ENCODE measurements at regions not wholly inside any gene's neighbourhood (a gene's known extent, or its start where the extent isn't known, plus 50 kb on each side); places are given as distances from the start of the nearest gene placed in this dataset.
"Not testable (repeated sequence)": the region's sequence is repeated elsewhere in the genome, so short reads cannot be mapped to it uniquely, and the experiment has no call there.

DNA sequence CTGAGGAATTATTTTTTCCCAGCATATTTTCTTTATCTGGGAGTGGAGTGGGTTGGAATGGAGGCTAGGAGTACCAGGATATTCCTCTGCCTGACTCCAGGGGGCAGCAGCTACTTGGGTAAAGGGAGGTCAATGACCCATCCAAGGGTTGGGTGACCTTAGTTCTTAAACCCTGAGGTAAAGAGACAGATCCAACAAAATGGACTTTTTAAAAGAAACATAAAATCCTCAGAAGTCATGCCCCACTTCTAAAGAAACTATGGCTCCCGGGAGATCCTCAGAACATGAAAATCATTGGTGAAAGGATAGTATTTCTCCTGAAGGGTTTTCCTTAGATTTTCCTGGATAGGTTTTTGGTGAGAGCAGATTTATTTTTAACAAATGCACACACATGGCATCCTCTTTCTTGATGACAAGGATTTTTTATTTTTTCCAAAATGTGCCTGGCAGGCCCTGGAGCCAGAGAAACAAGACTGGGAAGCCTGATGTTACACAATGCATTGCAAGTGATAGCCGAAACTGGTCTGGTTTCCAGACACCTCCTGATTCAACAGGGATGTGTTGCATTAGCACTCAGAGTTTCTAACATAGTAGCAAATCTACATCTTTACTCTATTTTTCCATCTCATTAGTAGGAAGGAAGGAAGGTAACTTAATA lies 240.9 kb upstream of the BTBD3 start:
- DNase-seq (ENCODE audit: low read depth in 2 of 2), result no peak

DNA sequence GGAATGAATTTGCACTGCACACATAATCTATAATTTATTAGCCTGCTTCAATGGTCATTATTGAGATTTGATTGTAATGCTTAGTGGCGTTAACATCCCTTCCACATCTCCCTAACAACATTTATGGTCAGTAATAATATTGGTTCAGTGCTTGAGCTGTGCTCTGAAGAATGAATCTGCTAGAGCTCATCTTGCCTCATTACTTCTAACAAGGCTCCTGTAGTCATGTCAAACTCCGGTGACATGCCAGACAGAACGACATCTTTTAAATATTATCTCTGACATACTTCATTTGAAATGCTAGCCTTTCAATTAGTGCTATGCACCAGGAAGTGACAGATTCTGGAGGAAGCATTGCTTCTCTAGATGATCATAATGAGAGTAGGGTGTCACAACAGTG lies 240.3 kb upstream of the BTBD3 start:
- DNase-seq (ENCODE audit: low read depth in 2 of 2), result no peak

DNA sequence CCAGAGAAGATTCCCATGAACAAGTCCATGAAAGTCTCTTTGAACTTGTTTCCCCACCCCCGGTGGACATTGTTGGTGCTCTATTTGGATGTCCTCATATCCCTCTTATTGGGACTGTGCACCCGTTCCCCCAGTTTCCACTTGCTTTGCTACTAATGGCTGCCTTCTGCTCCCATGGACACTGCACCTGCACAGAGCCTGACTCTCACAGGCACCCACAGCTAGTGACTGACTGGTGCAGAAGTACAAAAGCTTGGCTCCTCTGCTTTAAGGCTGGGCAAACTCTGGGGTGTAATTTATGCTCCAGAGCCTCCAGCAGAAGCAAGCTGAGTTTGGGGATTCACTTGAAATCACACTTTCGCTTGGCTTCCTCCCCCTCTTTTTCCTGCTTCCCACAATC lies 239.9 kb upstream of the BTBD3 start:
- DNase-seq (ENCODE audit: low read depth in 2 of 2), result no peak

DNA sequence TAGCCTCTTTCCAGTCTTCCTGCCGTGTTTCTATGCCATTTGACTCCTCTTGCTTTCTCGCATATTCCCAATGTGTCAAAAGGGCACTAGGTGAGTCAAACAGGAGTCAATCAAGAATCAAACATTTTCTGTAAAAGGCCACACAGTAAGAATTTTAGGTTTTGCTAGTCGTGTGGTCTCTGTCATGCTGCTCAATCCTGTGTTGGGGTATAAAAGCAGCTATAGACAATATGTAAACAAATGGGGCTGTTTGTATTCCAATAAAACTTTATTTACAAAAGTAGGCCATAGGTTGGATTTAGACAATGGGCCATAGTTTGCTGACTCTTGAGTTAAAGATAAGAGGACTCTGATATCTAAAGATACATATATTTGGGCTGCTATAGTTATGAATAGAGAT lies 235.4 kb upstream of the BTBD3 start:
- no peak for DNase-seq (ENCODE audit: low read depth in 2 of 2)

DNA sequence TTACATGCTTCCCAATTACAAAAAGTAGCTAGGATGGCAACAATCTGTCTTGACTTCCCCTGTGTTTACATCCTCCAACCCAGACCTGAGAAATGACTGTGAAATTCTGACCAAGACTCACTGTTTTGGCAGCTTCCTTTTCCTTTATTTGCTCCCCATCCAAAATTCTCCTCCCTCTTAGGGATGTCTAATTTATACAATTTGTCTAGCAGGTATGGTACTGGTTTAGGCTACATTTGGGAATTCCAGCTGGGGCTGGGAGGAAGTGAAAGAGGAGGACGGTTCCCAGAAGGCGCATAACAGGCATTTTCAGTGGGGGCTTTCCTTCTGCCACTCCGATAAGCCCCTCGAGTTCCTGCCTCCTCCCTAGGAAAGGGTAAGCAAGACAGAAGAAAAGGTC lies 231.5 kb upstream of the BTBD3 start:
- DNase-seq (ENCODE audit: low read depth in 2 of 2), result no peak

DNA sequence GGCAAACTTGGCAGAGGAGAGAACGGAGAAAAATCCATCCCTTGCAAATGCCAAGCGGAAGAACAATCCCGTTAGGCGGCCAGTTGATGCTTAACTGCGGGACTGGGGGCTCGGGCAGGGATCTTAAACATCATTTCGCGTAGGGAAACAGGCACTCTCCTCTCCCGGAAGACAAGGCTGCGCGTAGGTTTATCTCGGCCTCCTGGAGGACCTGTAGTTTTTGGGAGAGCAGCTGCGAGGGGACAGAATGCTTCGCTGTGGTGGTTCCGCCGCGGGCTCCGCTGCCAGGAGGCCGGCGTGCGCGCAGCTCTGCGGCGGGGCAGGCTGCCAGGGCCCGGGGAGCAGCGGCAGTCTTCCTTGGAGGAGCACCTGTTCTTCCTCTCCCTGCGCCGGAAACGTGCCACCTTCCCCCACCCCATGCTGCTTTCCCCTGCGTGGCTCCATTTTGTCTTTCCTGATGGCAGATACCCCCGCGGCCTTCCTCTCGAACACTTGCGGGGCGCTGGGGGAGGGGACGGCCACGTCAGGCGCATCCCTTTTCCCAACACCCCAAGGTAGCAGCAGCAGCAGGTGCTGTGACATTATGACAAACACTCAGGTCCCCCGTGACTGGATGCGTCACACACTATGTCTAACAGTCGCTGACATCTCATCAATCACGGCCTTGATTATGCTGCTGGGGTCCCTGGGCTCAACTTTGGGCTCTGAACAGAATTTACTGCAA lies 230.7 kb upstream of the BTBD3 start:
- DNase-seq (ENCODE audit: low read depth in 2 of 2), result no peak

DNA sequence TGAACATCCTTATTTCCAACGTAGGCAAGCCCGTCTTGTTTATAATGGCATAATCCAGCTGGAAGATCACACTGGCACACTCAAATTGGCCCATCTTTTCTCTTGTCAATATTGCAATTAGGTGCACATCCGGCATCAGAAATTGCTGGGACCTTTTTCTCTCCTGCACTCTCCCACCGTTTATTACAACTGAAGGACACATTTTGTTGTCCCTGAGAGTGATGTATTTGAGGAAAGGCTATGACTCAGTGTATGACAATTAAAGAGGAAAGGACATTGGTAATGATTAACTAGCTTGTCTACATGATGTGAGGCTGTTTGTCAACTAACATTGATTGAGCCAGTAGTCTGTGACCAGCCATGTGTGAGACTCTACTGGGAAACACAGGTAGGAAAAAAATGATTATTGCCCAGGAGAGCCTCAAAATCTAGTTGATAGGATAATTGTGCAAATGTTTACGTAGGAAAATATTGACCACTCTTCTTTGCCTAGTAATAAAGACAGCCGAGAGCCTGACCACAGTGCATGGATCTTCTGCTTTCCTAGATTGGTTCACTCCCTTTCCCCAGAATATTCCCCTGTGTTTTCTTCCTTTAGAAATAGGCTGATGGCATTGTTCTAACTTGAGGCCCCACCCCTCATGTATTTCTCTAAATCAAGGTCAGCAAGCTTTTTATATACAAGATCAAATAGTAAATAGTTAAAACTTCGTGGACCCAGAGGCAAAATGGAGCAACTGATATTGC lies 230.0 kb upstream of the BTBD3 start:
- DNase-seq (ENCODE audit: low read depth in 2 of 2), result no peak

DNA sequence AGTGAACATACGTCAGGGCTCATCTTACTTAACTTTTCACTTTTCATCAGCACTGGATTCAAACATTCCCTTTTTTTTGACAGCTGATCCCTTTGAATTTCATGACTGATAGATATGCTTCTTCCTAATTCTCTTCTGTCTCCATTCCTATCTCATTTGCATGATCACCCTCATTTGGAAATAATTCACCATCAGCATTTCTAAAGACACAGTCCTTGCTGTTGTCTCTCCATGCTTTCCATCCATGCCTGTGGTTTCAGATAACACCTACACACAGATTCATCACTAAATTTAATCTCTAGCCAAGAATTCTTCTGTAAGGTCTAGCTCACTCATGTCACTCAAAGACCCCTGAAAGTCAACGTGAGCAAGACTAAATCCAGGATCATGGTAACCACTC lies 228.4 kb upstream of the BTBD3 start:
- DNase-seq (ENCODE audit: low read depth in 2 of 2), result no peak

DNA sequence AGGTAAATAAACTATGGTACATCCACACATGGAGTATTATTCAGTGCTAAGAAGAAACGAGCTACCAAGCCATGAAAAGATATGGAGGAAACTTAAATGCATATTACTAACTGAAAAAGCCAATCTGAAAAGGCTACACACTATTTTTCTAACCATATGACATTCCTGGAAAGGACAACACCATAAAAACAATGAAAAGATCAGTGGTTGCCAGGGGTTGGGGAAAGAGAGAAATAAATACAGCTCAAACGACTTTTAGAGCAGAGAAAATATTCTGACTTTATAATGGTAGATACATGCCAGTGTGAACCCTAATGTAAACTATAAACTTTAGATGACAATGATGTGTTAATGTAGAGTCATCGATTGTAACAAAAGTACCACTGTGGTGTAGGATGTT lies 225.9 kb upstream of the BTBD3 start:
- no peak for DNase-seq (ENCODE audit: low read depth in 2 of 2)

DNA sequence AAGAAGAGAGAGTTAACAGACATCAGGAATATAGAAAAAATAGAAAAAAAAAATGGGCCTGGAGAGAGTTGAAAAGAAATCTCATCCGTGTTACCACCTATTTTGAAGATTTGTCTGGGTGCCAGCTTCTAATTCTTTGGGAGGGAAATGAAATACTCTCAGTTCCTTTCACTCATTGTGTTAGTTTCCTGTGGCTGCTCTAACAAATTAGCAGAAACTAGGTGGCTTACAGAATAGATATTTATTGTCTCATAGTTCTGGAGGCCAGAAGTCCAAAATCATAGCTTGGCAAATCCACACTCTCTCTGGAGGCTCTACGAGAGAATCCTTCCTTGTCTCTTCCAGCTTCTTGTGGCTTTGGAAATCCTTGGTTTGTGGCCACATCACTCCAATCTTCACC lies 225.1 kb upstream of the BTBD3 start:
- DNase-seq (ENCODE audit: low read depth in 2 of 2), result no peak

DNA sequence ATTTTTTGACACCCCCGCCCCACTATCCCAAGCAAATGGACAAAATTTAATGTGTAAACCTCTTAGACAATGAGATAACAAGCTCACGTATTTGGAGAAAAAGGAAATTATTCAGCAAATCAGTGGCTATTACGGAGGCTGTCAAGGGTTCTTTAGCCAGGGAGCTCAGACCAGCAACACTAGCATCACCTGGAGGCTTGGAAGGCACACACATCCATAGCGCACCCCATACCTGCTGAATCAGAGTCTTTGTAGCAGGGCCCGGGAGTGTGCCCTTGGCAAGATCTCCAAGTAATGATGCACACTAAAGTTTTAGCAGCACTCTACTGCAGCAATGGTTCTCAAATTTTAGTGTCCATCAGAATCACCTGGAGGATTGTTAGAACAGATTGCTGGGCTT lies 223.2 kb upstream of the BTBD3 start:
- DNase-seq (ENCODE audit: low read depth in 2 of 2), result no peak

DNA sequence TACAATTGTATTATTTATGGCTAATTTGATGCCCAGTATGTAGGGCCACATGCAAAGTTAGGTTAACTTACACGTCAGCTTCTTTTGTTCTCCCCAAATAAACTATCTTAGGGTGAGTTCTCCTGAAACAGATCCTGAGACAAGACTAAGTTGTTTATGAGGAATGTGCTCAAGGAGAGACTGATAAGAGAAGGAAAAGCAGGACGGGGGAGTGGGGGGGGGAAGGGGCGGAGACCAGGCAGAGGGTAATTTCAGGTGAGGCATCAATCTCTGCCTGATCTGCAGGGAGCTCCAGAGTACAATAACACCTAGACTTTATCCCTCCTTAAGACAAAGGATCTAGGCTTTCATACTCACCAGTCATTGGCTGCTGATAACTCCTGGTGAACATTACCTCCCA lies 220.6 kb upstream of the BTBD3 start:
- DNase-seq (ENCODE audit: low read depth in 2 of 2), result no peak

DNA sequence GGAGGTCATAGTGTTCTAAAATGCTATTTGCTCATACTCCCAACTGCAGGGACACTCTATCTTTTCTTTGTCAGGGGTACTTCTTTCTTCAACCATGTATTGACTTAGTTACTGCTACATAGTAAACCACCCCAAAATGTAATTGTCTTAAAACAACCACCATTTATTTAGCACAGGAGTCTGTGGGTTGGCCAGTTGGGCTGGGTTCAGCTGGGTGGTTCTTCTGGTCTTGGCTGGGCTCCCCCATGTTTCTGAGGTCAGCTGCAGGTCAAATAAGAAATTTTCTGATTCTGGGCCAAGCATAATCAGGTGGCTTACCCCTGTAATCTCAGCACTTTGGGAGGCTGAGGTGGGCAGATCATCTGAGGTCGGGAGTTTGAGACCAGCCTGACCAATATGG lies 220.0 kb upstream of the BTBD3 start:
- DNase-seq (ENCODE audit: low read depth in 2 of 2), result no peak

DNA sequence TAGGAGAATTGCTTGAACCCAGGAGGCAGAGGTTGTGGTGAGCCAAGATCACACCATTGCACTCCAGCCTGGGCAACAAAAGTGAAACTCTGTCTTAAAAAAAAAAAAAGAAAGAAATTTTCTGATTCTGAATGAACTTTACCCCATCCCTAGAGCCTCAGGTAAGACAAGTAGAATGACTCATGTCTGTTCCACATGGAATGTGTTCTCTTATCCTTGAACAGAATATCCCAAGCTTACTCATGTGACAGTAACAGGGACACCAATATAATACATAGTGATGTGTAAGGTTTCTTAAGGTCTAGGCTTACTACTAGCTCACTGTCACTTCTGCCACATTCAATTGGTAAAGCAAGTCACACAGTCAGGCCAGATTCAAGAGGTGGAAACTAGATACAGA lies 219.6 kb upstream of the BTBD3 start:
- no peak for DNase-seq (ENCODE audit: low read depth in 2 of 2)

DNA sequence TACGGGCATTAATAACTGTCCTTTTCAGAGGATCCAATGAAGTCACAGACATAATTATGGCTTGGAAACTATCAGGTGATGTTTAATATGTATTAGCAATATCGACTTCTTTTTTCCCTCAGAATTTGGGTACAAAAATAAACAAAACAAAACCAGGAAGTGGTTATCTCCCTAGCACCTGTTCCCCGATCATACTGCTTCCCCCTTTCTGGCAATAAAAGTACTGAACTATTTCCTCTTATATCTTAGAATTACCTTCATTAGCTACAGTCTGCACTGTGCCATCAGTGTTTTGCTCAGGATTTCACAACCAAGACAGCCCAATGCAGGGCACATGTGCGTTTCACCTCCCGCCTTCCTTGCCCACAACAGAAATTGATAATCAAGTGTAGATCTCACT lies 216.9 kb upstream of the BTBD3 start:
- DNase-seq (ENCODE audit: low read depth in 2 of 2), result no peak

DNA sequence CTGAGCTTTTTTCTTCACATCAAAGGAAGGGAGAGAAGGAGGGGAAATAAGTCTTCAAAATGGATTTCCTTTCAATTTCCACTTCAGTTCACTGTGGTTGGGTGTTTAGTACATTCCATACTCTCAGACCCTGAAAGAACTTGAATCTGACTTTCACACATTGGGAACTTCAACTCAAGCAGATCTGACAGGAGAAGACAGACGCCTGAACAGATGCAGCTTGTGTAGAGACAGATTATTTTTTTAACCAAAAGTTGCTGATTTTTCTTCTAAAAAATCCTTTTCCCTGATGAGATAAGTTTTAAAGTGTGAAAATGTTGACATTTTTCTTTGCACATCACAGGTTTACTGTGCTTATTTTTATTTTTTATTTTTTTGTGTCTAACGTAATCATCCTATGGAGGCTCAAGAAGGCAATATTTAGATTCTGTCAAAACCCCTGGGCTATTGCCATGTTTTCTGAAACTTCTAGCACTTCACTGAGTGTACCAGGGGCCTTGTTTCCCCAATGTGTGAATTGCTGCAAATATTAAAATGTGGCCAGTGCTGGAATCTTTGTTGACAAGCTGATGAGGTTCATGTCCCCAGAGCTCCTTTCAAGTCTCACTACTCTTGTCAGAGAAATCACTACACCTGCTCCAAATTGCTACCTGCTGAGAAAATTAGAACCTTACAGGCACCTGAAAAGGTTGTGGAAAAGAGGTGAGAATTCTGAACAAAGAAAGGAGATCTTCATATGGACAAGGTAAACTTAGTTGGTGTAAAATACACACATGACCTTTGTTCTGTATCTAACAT lies 214.8 kb upstream of the BTBD3 start:
- DNase-seq (ENCODE audit: low read depth in 2 of 2), result no peak

DNA sequence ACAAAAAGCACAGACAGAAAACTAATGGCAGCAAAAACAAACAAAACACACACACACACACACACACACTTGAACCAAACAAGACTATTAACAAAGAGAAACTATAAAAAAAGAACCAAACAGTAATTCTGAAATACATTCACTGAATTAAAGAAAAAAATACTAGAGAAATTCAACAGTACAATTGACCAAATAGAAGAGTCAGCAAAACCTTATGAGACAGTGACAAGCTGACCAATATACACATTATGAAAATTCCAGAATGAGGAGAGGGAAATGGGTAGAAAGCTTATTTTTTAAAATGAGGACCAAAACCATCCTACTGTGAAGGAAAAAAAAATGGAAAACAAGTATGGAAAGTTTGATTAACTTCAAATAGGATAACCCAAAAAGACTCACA lies 212.2 kb upstream of the BTBD3 start:
- no peak for DNase-seq (ENCODE audit: low read depth in 2 of 2)

DNA sequence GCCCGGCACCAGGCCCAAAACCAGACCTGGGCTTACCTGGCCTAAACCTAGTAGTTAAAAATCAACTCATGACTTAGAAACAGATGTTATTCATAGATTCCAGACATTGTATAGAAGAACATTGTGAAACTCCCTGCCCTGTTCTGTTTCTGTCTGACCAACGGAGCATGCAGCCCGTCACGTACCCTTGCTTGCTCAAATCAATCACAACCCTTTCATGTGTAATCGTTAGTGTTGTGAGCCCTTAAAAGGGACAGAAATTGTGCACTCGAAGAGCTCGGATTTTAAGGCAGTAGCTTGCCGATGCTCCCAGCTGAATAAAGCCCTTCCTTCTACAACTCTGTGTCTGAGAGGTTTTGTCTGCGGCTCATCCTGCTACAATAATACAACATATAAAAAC lies 209.5 kb upstream of the BTBD3 start:
- not testable (repeated sequence) for DNase-seq (ENCODE audit: low read depth in 2 of 2)

DNA sequence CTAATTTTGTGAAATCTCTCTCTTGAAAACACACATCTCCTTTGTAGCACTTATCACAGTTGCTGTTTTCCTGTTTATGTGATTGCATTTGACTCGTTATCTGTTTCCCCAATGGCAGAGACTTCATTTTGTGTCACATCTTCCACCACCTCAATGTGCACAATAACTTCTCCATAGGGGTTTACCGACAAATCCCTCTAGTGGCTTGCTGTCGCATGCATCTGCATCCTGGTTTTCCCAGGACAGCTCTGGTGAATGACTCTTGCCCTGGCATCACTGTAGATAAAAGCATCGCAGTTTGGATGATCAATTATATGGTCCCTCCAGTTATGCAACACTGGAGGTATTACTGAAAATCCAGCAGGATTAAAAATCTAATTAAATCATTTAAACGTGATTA lies 206.5 kb upstream of the BTBD3 start:
- no peak for DNase-seq (ENCODE audit: low read depth in 2 of 2)

DNA sequence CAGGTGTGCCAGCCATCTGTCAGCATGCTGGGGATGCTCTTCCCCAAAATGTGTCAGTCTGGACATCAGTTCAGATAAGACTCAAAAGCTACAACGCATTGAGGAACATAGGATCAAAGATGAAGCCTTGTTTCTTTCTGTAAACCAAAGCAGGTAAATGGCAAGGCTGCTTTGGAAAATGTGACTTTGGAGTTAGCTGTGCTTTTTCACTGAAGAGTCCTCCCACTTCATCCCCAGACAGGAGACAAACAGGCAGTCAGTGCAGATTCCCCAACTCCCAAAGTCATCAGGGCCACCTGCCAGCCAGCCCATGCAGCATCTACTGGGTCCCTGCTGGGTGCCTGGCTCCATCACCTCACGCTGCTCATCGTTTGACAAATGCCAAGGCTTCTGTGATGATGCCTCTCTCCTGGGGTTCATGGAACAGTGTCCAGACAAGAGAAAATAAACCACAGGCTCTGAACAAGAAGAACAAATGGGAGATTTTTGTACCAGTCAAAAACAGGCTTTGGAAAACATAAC lies 205.0 kb upstream of the BTBD3 start:
- no peak for DNase-seq (ENCODE audit: low read depth in 2 of 2)

DNA sequence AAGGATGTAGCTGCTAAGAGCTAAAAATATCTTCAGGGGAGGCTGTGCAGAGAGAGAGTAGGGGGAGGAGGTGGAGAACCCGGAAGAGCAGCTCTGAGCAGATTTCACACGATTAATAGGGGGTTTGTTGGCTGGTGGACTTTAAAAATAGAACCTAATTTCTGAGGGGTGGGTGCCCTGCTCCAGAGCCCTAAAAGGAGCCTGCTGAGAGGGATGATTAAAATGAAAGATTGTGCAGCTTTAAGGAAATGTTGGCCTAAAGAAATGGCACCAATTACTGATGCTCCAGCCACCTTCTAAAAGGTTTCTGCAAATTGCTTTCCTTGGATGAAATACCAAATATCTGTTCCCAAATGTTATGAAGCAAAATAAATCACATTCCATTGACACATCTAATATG lies 202.8 kb upstream of the BTBD3 start:
- no peak for DNase-seq (ENCODE audit: low read depth in 2 of 2)
